GM12875 (cell line): ENCODE measurements at regions not wholly inside any gene's neighbourhood (a gene's known extent, or its start where the extent isn't known, plus 50 kb on each side); places are given as distances from the start of the nearest gene placed in this dataset.

Source experiments
- H3K4me3 ChIP-seq: one replicate; pipeline ENCODE4 v1.5.1; 2011; ENCODE audit warnings: low read depth, low read length, control low read depth
- CTCF ChIP-seq: IDR thresholded peaks from 2 replicates; pipeline ENCODE4 v1.5.1; 2011; ENCODE audit warnings: low read depth, mild to moderate bottlenecking, control low read depth, inconsistent platforms, low read length, moderate library complexity, borderline replicate concordance; ENCODE audit not compliant: insufficient read depth

- no peak overlapping the region for H3K4me3 ChIP-seq
- no peak for TF ChIP-seq CTCF
Observed at GRCh38 chr3:17836919-17837318, 94.5 kb upstream of the TBC1D5 start.

GRCh38 chr3:17836092-17836491, 93.7 kb upstream of the TBC1D5 start:
- TF ChIP-seq CTCF, result no peak
- no peak overlapping the region for H3K4me3 ChIP-seq

DNA sequence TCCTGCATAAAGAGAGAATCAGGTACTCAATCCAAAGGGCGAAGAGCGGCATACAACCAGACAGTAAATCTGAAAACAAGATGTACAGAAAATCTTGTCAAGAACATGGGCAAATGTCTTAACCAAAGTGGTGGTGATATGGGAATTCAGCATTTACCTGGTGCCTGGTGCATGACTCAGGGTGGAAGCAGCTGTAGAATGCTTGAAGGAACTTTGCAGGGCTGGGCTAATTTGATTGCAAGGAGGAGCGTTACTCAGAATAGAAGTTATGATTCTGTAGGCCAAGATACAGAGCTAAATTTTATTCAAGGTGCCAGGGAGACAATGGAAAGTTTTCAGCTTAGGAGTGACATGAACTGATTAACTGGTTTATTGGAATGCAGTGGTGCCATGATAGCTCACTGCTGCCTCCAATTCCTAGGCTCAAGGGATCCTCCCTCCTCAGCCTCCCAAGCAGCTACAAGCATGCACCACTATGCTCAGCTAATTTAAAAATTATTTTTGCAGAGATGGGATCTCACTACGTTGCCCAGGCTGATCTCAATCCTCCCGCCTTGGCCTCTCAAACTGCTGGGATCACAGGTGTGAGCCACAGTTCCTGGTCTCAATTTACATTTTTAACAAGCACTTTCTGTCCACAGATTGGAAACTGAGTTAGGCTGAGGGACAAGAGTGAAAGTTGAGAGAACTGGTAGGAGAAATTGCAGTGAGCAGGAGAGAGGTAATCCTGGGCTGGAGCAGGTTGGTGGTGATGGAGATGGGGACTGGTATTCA, 91.5 kb upstream of the TBC1D5 start:
- TF ChIP-seq CTCF, result no peak
- H3K4me3 ChIP-seq, result no peak overlapping the region

GRCh38 chr3:17832016-17832415, 89.6 kb upstream of the TBC1D5 start:
- H3K4me3 ChIP-seq, result no peak overlapping the region
- TF ChIP-seq CTCF, result no peak

DNA sequence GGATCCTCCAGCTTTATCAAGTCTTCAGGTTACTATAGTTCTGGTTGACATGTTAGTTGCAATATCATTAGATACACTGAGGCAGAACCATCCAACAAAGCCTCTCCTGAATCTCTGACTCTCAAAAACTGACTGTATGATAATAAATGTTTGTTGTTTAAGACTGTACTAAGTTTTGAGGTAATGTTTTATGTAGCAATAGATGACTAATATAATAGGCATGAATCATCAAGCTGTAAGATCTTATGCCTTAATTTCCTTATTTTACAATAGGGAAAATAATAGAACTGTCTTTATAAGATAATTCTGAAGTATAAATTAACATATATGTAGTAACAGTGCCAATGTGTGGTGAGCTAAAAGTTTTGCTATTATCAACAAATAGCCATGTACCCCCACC, 88.9 kb upstream of the TBC1D5 start:
- H3K4me3 ChIP-seq, result no peak overlapping the region
- no peak for TF ChIP-seq CTCF

- TF ChIP-seq CTCF, result no peak
- H3K4me3 ChIP-seq, result no peak overlapping the region
Observed at GRCh38 chr3:17830788-17831187, 88.4 kb upstream of the TBC1D5 start.

DNA sequence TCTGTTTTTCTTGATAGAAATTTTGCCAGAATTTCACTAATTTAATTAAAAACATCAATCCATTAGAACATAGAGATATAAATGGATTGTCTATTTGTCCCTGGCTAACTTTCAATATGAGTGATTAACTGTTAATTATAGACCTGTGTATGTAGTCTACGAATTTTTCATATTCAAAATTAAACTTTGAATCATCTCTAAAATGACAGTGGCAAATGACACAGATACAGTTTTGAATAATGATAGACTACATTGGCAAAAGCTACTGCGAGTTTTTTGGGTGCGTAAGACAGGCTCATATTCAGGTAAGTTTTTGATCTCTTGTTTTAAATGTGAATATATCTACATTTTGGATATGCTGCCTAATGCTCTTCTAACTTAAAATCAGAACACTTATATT, 86.0 kb upstream of the TBC1D5 start:
- no peak for TF ChIP-seq CTCF
- H3K4me3 ChIP-seq, result no peak overlapping the region
